B cell (primary cell): ENCODE measurements at regions not wholly inside any gene's neighbourhood (a gene's known extent, or its start where the extent isn't known, plus 50 kb on each side); places are given as distances from the start of the nearest gene placed in this dataset.

Source experiments
- ATAC-seq: fragments of 200-7000 bp; cut with Tn5 transposase; one replicate; pipeline ENCODE4 v1.10.0; 2021; ENCODE audit warnings: low read depth, mild to moderate bottlenecking, moderate number of reproducible peaks, moderate library complexity
- CTCF ChIA-PET: fragments of 350-600 bp; sonication (Branson Sonifier 250); formaldehyde crosslinking; loops from one replicate; lab custom pipeline; 2021; ENCODE audit warnings: antibody characterized with exemption, inconsistent platforms; lab: Charles Lee
- POLR2A ChIA-PET: fragments of 350-600 bp; sonication (Branson Sonifier 250); formaldehyde crosslinking; loops from one replicate; lab custom pipeline; 2021; ENCODE audit warnings: antibody characterized with exemption; lab: Charles Lee
- DNase-seq: peaks from one replicate; pipeline ENCODE4 v3.0.0; 2013
- H2AFZ ChIP-seq: 2 replicates; pipeline ENCODE4 v1.6.1; 2012; ENCODE audit warnings: mild to moderate bottlenecking, low read depth, low read length; ENCODE audit not compliant: insufficient read depth, poor library complexity, severe bottlenecking
- H3K27ac ChIP-seq, 2 donors: 1 replicate in 1 of 2; 2 replicates in 1 of 2; pipeline ENCODE4 v1.5.1; 2012 to 2013; ENCODE audit warnings: low read length in 2 of 2, mild to moderate bottlenecking in 2 of 2, moderate library complexity in 1 of 2
- H3K27me3 ChIP-seq, 4 experiments: fragments of 200-600 bp in 1 of 4; sonication (generic) in 1 of 4; replicated peaks in 1 of 4; 1 replicate in 2 of 4; 2 replicates in 2 of 4; pipeline versions ENCODE4 v1.6.1 to v1.7.0; 2013 to 2016; ENCODE audit warnings: low read length in 3 of 4, mild to moderate bottlenecking in 2 of 4, mixed read lengths in 1 of 4, moderate library complexity in 1 of 4; ENCODE audit not compliant: insufficient read depth in 4 of 4, control insufficient read depth in 3 of 4; ENCODE audit errors: control extremely low read depth in 1 of 4
- H3K36me3 ChIP-seq, 2 experiments: replicated peaks in 1 of 2; 1 replicate in 1 of 2; 2 replicates in 1 of 2; pipeline versions ENCODE4 v1.6.1 to v1.7.1; 2013; ENCODE audit warnings: low read length in 1 of 2; ENCODE audit not compliant: insufficient read depth in 2 of 2, control insufficient read depth in 1 of 2; ENCODE audit errors: control extremely low read depth in 1 of 2, extremely low read depth in 1 of 2
- H3K4me1 ChIP-seq, 2 donors: fragments of 200-600 bp in 1 of 2; sonication (generic) in 1 of 2; 1 replicate in 1 of 2; 2 replicates in 1 of 2; pipeline versions ENCODE4 v1.5.1 to v1.6.1; 2013 to 2017; ENCODE audit warnings: low read length in 2 of 2; ENCODE audit not compliant: control insufficient read depth in 2 of 2, insufficient read depth in 2 of 2
- H3K4me2 ChIP-seq: replicated peaks from 2 replicates; pipeline ENCODE3; 2012; ENCODE audit warnings: mild to moderate bottlenecking, low read depth, low read length; ENCODE audit not compliant: poor library complexity, severe bottlenecking
- H3K4me3 ChIP-seq, 5 experiments: fragments of 200-600 bp in 1 of 5; sonication (generic) in 1 of 5; 1 replicate in 3 of 5; 2 replicates in 2 of 5; pipeline versions ENCODE4 v1.5.1 to v1.7.0; 2011 to 2016; ENCODE audit warnings: low read length in 4 of 5, mild to moderate bottlenecking in 4 of 5, low read depth in 2 of 5, control low read depth in 1 of 5, moderate library complexity in 1 of 5; ENCODE audit not compliant: insufficient read depth in 1 of 5; ENCODE audit errors: control extremely low read depth in 1 of 5, extremely low read depth in 1 of 5
- H3K79me2 ChIP-seq: fragments of 200-600 bp; sonication (generic); one replicate; pipeline ENCODE4 v1.6.0; 2016; ENCODE audit warnings: low read length; ENCODE audit not compliant: control insufficient read depth, insufficient read depth
- H3K9ac ChIP-seq: fragments of 200-600 bp; sonication (generic); 2 replicates; pipeline ENCODE4 v1.6.1; 2017; ENCODE audit warnings: mild to moderate bottlenecking, low read length, moderate library complexity
- H3K9me3 ChIP-seq, 3 donors: one replicate each; pipeline versions ENCODE4 v1.6.1 to v1.7.1; 2013; ENCODE audit warnings: low read length in 2 of 3; ENCODE audit not compliant: control insufficient read depth in 2 of 3, insufficient read depth in 1 of 3; ENCODE audit errors: control extremely low read depth in 1 of 3
- H4K20me1 ChIP-seq: 2 replicates; pipeline ENCODE4 v1.6.0; 2012; ENCODE audit warnings: mild to moderate bottlenecking, low read length; ENCODE audit not compliant: insufficient read depth, control insufficient read depth, poor library complexity, severe bottlenecking
- H3K27ac Mint-ChIP-seq: one replicate; pipeline ENCODE4 v1.8.0; 2021; ENCODE audit warnings: mixed read lengths
- H3K27me3 Mint-ChIP-seq: one replicate; pipeline ENCODE4 v1.8.0; 2021; ENCODE audit warnings: mixed read lengths
- H3K4me1 Mint-ChIP-seq: one replicate; pipeline ENCODE4 v1.8.0; 2021; ENCODE audit warnings: mixed read lengths
- H3K4me3 Mint-ChIP-seq: one replicate; pipeline ENCODE4 v1.8.0; 2021; ENCODE audit warnings: mixed read lengths
- H3K9me3 Mint-ChIP-seq: one replicate; pipeline ENCODE4 v1.8.0; 2022; ENCODE audit warnings: mixed read lengths; ENCODE audit not compliant: insufficient read depth
- CTCF ChIP-seq: fragments of 200-600 bp; IDR thresholded peaks from one replicate; pipeline ENCODE4 v1.8.0; 2022; ENCODE audit warnings: antibody characterized with exemption, mild to moderate bottlenecking
- EZH2 ChIP-seq: IDR thresholded peaks from 2 replicates; pipeline ENCODE4 v1.6.1; 2012; ENCODE audit warnings: borderline replicate concordance, low read depth, mild to moderate bottlenecking, moderate library complexity, low read length; ENCODE audit not compliant: insufficient read depth, poor library complexity, severe bottlenecking
- WGBS: methylation state at CpG from one replicate; pipeline ENCODE4 v1.1.5; 2013; ENCODE audit warnings: missing lambda C conversion rate; ENCODE audit not compliant: insufficient coverage; 5-methylcytosine and 5-hydroxymethylcytosine counted together
- intact Hi-C: fragments of 100-400 bp; cut with micrococcal nuclease; formaldehyde crosslinking; loops from one replicate; pipeline ENCODE4 v1.10.0; 2022

- peaks cover 0 to 14% (median 0%) of the 10 kb centered on the region in 3 donors for H3K9me3 ChIP-seq
- CTCF ChIA-PET = no interaction called here
Observed at GRCh38 chr9:26394025-26394424, 498.6 kb downstream of the CAAP1 start.

GRCh38 chr9:26392639-26393038, 500.0 kb downstream of the CAAP1 start:
- Histone ChIP-seq H3K4me1 (no peaks in the 10 kb centered on the region), H3K4me2 (no peak overlapping the region), H3K27ac (no peak overlapping the region), H4K20me1 (no peaks in the 10 kb centered on the region), H2AFZ (no peak overlapping the region), H3K9ac (no peak overlapping the region), H3K27me3 (no peaks in the 10 kb centered on the region), H3K9me3 (peaks cover 0 to 14% (median 0%) of the 10 kb centered on the region in 3 donors), H3K79me2 (no peaks in the 10 kb centered on the region), H3K36me3 (no peaks in the 10 kb centered on the region), H3K4me3 (no peak overlapping the region)
- H3K4me3 Mint-ChIP-seq = no peak overlapping the region
- H3K9me3 Mint-ChIP-seq = peaks cover 6% of the 10 kb centered on the region
- ATAC-seq (no peak), DNase-seq (no peak)
- ChIA-PET POLR2A (no interaction called here), CTCF (no interaction called here)
- TF ChIP-seq EZH2 = no peak
- TF ChIP-seq CTCF = no peak
- no peak overlapping the region for H3K27ac Mint-ChIP-seq
- no peaks in the 10 kb centered on the region for H3K4me1 Mint-ChIP-seq
- no peaks in the 10 kb centered on the region for H3K27me3 Mint-ChIP-seq
- intact Hi-C loops = no loop called here

More at GRCh38 chr9:26394025-26394424, 498.6 kb downstream of the CAAP1 start:
- Histone ChIP-seq H3K36me3 (no peaks in the 10 kb centered on the region), H3K27ac (no peak overlapping the region), H3K9ac (no peak overlapping the region), H3K79me2 (no peaks in the 10 kb centered on the region), H3K27me3 (no peaks in the 10 kb centered on the region), H2AFZ (no peak overlapping the region), H3K4me1 (no peaks in the 10 kb centered on the region), H4K20me1 (no peaks in the 10 kb centered on the region), H3K4me3 (no peak overlapping the region), H3K4me2 (no peak overlapping the region)
- Mint-ChIP-seq H3K4me1 (no peaks in the 10 kb centered on the region), H3K4me3 (no peak overlapping the region), H3K9me3 (peaks cover 9% of the 10 kb centered on the region), H3K27me3 (no peaks in the 10 kb centered on the region), H3K27ac (no peak overlapping the region)
- intact Hi-C loops = no loop called here
- POLR2A ChIA-PET = no interaction called here
- ATAC-seq = no peak
- 92% methylated on average over 1 of the region's 1 CpG for WGBS
- TF ChIP-seq CTCF (no peak), EZH2 (no peak)
- DNase-seq = no peak
